HEK293T (cell line): ENCODE measurements at regions not wholly inside any gene's neighbourhood (a gene's known extent, or its start where the extent isn't known, plus 50 kb on each side); places are given as distances from the start of the nearest gene placed in this dataset.

Experiments used
- CTCF ChIA-PET: fragments of 350-600 bp; formaldehyde crosslinking; extraction: SDS; loops from one replicate; lab custom pipeline; 2021; ENCODE audit warnings: antibody characterized with exemption, inconsistent platforms; lab: Yijun Ruan, JAX
- POLR2A ChIA-PET: fragments of 350-600 bp; formaldehyde crosslinking; extraction: SDS; loops from one replicate; lab custom pipeline; 2020; ENCODE audit warnings: antibody characterized with exemption, inconsistent platforms; lab: Yijun Ruan, JAX
- DNase-seq: peaks from one replicate; pipeline ENCODE4 v3.0.0; 2012; ENCODE audit warnings: mixed read lengths; ENCODE audit errors: extremely low spot score
- ARNT ChIP-seq: fragments of 450-650 bp; IDR thresholded peaks from 2 replicates; pipeline ENCODE4 v1.6.1; 2017; ENCODE audit warnings: mild to moderate bottlenecking
- BHLHE40 ChIP-seq: fragments of 450-650 bp; IDR thresholded peaks from 2 replicates; pipeline ENCODE4 v1.6.1; 2016; ENCODE audit warnings: mild to moderate bottlenecking, moderate library complexity, borderline replicate concordance
- CTBP1 ChIP-seq: fragments of 450-650 bp; IDR thresholded peaks from 2 replicates; pipeline ENCODE4 v1.6.1; 2016; ENCODE audit warnings: borderline replicate concordance
- ELF4 ChIP-seq: fragments of 450-650 bp; IDR thresholded peaks from 2 replicates; pipeline ENCODE4 v1.6.1; 2017; ENCODE audit warnings: antibody characterized with exemption
- FOXA1 ChIP-seq: fragments of 450-650 bp; IDR thresholded peaks from 2 replicates; pipeline ENCODE4 v1.6.1; 2016; ENCODE audit warnings: mild to moderate bottlenecking
- FOXK2 ChIP-seq: fragments of 450-650 bp; IDR thresholded peaks from 2 replicates; pipeline ENCODE4 v1.6.1; 2016; ENCODE audit warnings: mild to moderate bottlenecking
- FOXM1 ChIP-seq: fragments of 450-650 bp; IDR thresholded peaks from 2 replicates; pipeline ENCODE4 v1.6.1; 2017; ENCODE audit warnings: mild to moderate bottlenecking, borderline replicate concordance
- HDGF ChIP-seq: fragments of 450-650 bp; IDR thresholded peaks from 2 replicates; pipeline ENCODE4 v1.6.1; 2017; ENCODE audit warnings: antibody characterized with exemption, borderline replicate concordance
- L3MBTL2 ChIP-seq: fragments of 450-650 bp; conservative IDR thresholded peaks from 2 replicates; pipeline ENCODE4 v1.6.1; 2016; ENCODE audit warnings: mild to moderate bottlenecking
- LEF1 ChIP-seq: fragments of 450-650 bp; IDR thresholded peaks from 2 replicates; pipeline ENCODE4 v1.6.1; 2017; ENCODE audit warnings: mild to moderate bottlenecking, borderline replicate concordance
- NFRKB ChIP-seq: fragments of 450-650 bp; IDR thresholded peaks from 2 replicates; pipeline ENCODE4 v1.6.1; 2016; ENCODE audit warnings: mild to moderate bottlenecking, moderate library complexity
- SP1 ChIP-seq: fragments of 450-650 bp; IDR thresholded peaks from 2 replicates; pipeline ENCODE4 v1.6.1; 2017
- SUZ12 ChIP-seq: fragments of 450-650 bp; IDR thresholded peaks from 2 replicates; pipeline ENCODE4 v1.6.1; 2016; ENCODE audit warnings: mild to moderate bottlenecking
- TARDBP ChIP-seq: fragments of 450-650 bp; IDR thresholded peaks from 2 replicates; pipeline ENCODE4 v1.6.1; 2016
- ZNF384 ChIP-seq: fragments of 450-650 bp; IDR thresholded peaks from 2 replicates; pipeline ENCODE4 v1.6.1; 2016
- TF ChIP-seq, protein P1 (sequence below): fragments of 450-650 bp; IDR thresholded peaks from 2 replicates; pipeline ENCODE4 v1.6.1; 2016

DNA sequence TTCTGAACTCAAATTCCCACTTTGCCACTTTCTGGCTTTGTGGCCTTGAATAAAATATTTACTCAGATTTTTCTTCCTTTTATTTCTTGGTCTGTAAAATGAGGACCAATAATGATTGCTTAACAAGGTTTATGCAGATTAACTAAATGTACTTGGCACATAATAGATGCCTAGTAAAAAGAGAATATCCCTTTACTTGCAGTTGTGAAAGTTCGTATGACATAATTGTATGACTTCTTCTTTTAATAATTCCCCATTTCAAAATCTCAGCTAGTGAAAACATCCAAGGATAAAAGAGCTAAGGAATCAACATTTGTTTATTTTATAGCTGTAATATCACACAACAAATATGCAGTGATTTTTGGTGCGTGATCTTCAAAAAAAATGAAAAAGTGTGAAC lies 215.6 kb upstream of the ATP2B1 start:
- CTCF ChIA-PET, result no interaction called here
- POLR2A ChIA-PET, result no interaction called here
- no peak for DNase-seq
- TF ChIP-seq FOXK2 (no peak), ARNT (no peak), HDGF (no peak), ELF4 (no peak), ZNF384 (no peak), SP1 (no peak), SUZ12 (no peak), FOXA1 (no peak), TARDBP (no peak), L3MBTL2 (no peak), BHLHE40 (no peak), CTBP1 (no peak), NFRKB (no peak), LEF1 (no peak), FOXM1 (no peak)
- TF ChIP-seq, protein P1, sequence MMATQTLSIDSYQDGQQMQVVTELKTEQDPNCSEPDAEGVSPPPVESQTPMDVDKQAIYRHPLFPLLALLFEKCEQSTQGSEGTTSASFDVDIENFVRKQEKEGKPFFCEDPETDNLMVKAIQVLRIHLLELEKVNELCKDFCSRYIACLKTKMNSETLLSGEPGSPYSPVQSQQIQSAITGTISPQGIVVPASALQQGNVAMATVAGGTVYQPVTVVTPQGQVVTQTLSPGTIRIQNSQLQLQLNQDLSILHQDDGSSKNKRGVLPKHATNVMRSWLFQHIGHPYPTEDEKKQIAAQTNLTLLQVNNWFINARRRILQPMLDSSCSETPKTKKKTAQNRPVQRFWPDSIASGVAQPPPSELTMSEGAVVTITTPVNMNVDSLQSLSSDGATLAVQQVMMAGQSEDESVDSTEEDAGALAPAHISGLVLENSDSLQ, result no peak

- ChIA-PET CTCF (no interaction called here), POLR2A (no interaction called here)
- TF ChIP-seq L3MBTL2 (no peak), FOXM1 (no peak), ARNT (no peak), FOXA1 (no peak), TARDBP (no peak), ZNF384 (no peak), SUZ12 (no peak), FOXK2 (no peak), LEF1 (no peak), BHLHE40 (no peak), ELF4 (no peak), NFRKB (no peak), SP1 (no peak)
- TF ChIP-seq, protein P1, result no peak
- no peak for DNase-seq
Observed at GRCh38 chr12:89923091-89923490, 214.5 kb upstream of the ATP2B1 start.

- DNase-seq, result no peak
- POLR2A ChIA-PET, result no interaction called here
- TF ChIP-seq FOXA1, result no peak
- TF ChIP-seq ARNT, result no peak
- TF ChIP-seq, protein P1, result no peak
- TF ChIP-seq L3MBTL2, result no peak
- no peak for TF ChIP-seq FOXM1
- TF ChIP-seq NFRKB, result no peak
- TF ChIP-seq SUZ12, result no peak
- no peak for TF ChIP-seq CTBP1
- CTCF ChIA-PET, result no interaction called here
Observed at GRCh38 chr12:89920866-89921265, 212.2 kb upstream of the ATP2B1 start.

DNA sequence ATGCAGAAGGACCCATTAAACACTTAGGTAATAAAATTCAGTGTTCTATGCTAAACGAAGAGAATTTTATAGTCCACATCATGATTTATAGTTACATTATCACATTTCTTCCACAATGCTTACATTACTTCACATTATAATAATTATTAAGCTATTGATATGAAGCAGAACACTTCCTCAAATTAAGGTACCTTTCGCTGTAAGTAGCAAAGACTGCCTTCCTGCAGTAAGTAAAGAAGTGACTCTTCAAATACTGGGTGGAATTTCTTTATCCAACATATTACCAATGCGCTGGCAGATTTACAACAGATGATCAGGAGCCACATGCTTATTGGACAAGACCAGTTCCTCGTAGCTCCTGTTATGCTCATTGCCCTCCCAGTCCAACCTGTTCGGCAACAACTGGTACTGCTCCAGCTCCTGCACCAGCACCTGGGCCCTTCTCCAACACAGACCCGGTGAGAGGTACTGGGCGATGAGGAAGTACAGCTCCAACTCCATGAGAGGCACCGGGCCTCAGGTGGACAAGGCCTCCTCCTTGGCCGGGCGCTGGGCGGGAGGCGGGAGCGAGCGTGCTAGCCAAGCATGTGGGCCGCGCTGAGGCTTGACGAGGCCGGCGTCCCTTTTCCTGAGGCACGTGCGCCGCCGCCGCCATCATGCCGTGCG lies 210.7 kb upstream of the ATP2B1 start:
- no peak for TF ChIP-seq LEF1
- no peak for TF ChIP-seq SUZ12
- TF ChIP-seq ARNT, result no peak
- no peak for TF ChIP-seq CTBP1
- no peak for TF ChIP-seq ZNF384
- TF ChIP-seq NFRKB, result no peak
- CTCF ChIA-PET, result no interaction called here
- POLR2A ChIA-PET, result interaction anchor here (1.9 kb wide), 1 partner anchor 210 kb away, joined by 4 read pairs; no protein-coding TSS in a partner anchor
- no peak for DNase-seq

GRCh38 chr12:89918172-89918846 lies 209.7 kb upstream of the ATP2B1 start:
- POLR2A ChIA-PET, result interaction anchor here (1.9 kb wide), 1 partner anchor 209 kb away, joined by 4 read pairs; no protein-coding TSS in a partner anchor
- DNase-seq, result no peak

More at GRCh38 chr12:89918172-89918846, 209.7 kb upstream of the ATP2B1 start:
- CTCF ChIA-PET, result no interaction called here
- TF ChIP-seq HDGF (no peak), BHLHE40 (no peak), CTBP1 (no peak), L3MBTL2 (no peak), ZNF384 (no peak), TARDBP (no peak), FOXK2 (no peak), SUZ12 (no peak), FOXM1 (no peak), ELF4 (no peak), FOXA1 (no peak), LEF1 (no peak)
- TF ChIP-seq, protein P1, result no peak
